Mesenchymal stem cell (in vitro differentiated cells and primary cell): ENCODE measurements at regions not wholly inside any gene's neighbourhood (a gene's known extent, or its start where the extent isn't known, plus 50 kb on each side); places are given as distances from the start of the nearest gene placed in this dataset.

Source experiments
- DNase-seq: peaks from one replicate; pipeline ENCODE4 v3.0.0-alpha.2; 2013
- H2AFZ ChIP-seq: one replicate; pipeline ENCODE4 v1.6.1; 2013; ENCODE audit warnings: low read depth, mild to moderate bottlenecking, control low read depth, inconsistent platforms, low read length, moderate library complexity
- H2AK5ac ChIP-seq: 2 replicates; pipeline ENCODE4 v1.6.1; 2013; ENCODE audit warnings: low read length, moderate library complexity, mild to moderate bottlenecking, inconsistent platforms; ENCODE audit not compliant: severe bottlenecking
- H2BK120ac ChIP-seq: one replicate; pipeline ENCODE4 v1.6.1; 2013; ENCODE audit warnings: low read depth, mild to moderate bottlenecking, inconsistent platforms, low read length, moderate library complexity
- H2BK12ac ChIP-seq, 2 experiments: one replicate each; pipeline ENCODE4 v1.6.1; 2013; ENCODE audit warnings: inconsistent platforms in 2 of 2, low read length in 2 of 2, mild to moderate bottlenecking in 2 of 2, moderate library complexity in 2 of 2, control low read depth in 1 of 2
- H2BK15ac ChIP-seq: one replicate; pipeline ENCODE4 v1.6.1; 2013; ENCODE audit warnings: mild to moderate bottlenecking, low read depth, inconsistent platforms; ENCODE audit not compliant: poor library complexity, severe bottlenecking
- H2BK5ac ChIP-seq: 2 replicates; pipeline ENCODE4 v1.6.1; 2013; ENCODE audit warnings: low read depth, mild to moderate bottlenecking, low read length, control low read depth, inconsistent platforms; ENCODE audit not compliant: poor library complexity, severe bottlenecking
- H3K14ac ChIP-seq, 2 experiments: one replicate each; pipeline ENCODE4 v1.6.1; 2013; ENCODE audit warnings: inconsistent platforms in 2 of 2, low read length in 2 of 2, control low read depth in 1 of 2, mild to moderate bottlenecking in 1 of 2, moderate library complexity in 1 of 2
- H3K18ac ChIP-seq, 2 experiments: one replicate each; pipeline ENCODE4 v1.6.1; 2013; ENCODE audit warnings: inconsistent platforms in 2 of 2, low read length in 2 of 2, control low read depth in 1 of 2, low read depth in 1 of 2, mild to moderate bottlenecking in 1 of 2
- H3K23ac ChIP-seq, 2 experiments: one replicate each; pipeline ENCODE4 v1.6.1; 2013; ENCODE audit warnings: inconsistent platforms in 2 of 2, low read length in 2 of 2, mild to moderate bottlenecking in 2 of 2, moderate library complexity in 2 of 2, control low read depth in 1 of 2
- H3K27ac ChIP-seq: 2 replicates; pipeline ENCODE4 v1.5.1; 2013; ENCODE audit warnings: mild to moderate bottlenecking, moderate library complexity, low read length, control low read depth, inconsistent platforms; ENCODE audit not compliant: poor library complexity, severe bottlenecking
- H3K27me3 ChIP-seq, 2 experiments: 2 replicates each; pipeline versions ENCODE4 v1.6.1 to v1.7.0; 2013; ENCODE audit warnings: low read length in 2 of 2, mild to moderate bottlenecking in 2 of 2, moderate library complexity in 2 of 2, control low read depth in 1 of 2, inconsistent platforms in 1 of 2; ENCODE audit not compliant: control insufficient read depth in 1 of 2, insufficient read depth in 1 of 2
- H3K36me3 ChIP-seq, 2 experiments: 2 replicates each; pipeline versions ENCODE4 v1.6.1 to v1.7.0; 2013; ENCODE audit warnings: low read length in 2 of 2, control low read depth in 1 of 2, inconsistent platforms in 1 of 2, low read depth in 1 of 2, mild to moderate bottlenecking in 1 of 2; ENCODE audit not compliant: insufficient read depth in 2 of 2, control insufficient read depth in 1 of 2
- H3K4ac ChIP-seq, 2 experiments: one replicate each; pipeline ENCODE4 v1.6.1; 2013; ENCODE audit warnings: inconsistent platforms in 2 of 2, low read length in 2 of 2, mild to moderate bottlenecking in 2 of 2, moderate library complexity in 2 of 2, control low read depth in 1 of 2, low read depth in 1 of 2
- H3K4me1 ChIP-seq: 2 replicates; pipeline ENCODE4 v1.6.1; 2013; ENCODE audit warnings: low read depth, low read length, control low read depth; ENCODE audit not compliant: control insufficient read depth, insufficient read depth
- H3K4me2 ChIP-seq: 2 replicates; pipeline ENCODE4 v1.6.1; 2013; ENCODE audit warnings: low read length, mild to moderate bottlenecking, inconsistent platforms; ENCODE audit not compliant: poor library complexity, severe bottlenecking
- H3K4me3 ChIP-seq, 2 experiments: 2 replicates each; pipeline versions ENCODE4 v1.5.1 to v1.7.0; 2013; ENCODE audit warnings: low read length in 2 of 2, mild to moderate bottlenecking in 2 of 2, control low read depth in 1 of 2, low read depth in 1 of 2; ENCODE audit not compliant: insufficient read depth in 1 of 2
- H3K79me1 ChIP-seq: replicated peaks from 2 replicates; pipeline ENCODE4 v1.6.1; 2013; ENCODE audit warnings: mild to moderate bottlenecking, control low read depth, low read length, inconsistent platforms; ENCODE audit not compliant: poor library complexity, severe bottlenecking
- H3K9ac ChIP-seq: 2 replicates; pipeline ENCODE4 v1.7.0; 2013; ENCODE audit warnings: mild to moderate bottlenecking, low read length, moderate library complexity
- H3K9me3 ChIP-seq: 2 replicates; pipeline ENCODE4 v1.7.0; 2013; ENCODE audit warnings: mild to moderate bottlenecking, low read length; ENCODE audit not compliant: control insufficient read depth
- H4K8ac ChIP-seq: one replicate; pipeline ENCODE4 v1.6.1; 2013; ENCODE audit warnings: inconsistent platforms, mild to moderate bottlenecking, low read length, moderate library complexity
- H4K91ac ChIP-seq: one replicate; pipeline ENCODE4 v1.6.1; 2013; ENCODE audit warnings: mild to moderate bottlenecking, low read length, inconsistent platforms
- WGBS: methylation state at CpG from one replicate; pipeline ENCODE4 v1.1.7; 2013; ENCODE audit warnings: mixed read lengths; 5-methylcytosine and 5-hydroxymethylcytosine counted together

GRCh38 chr2:56034258-56034657, 110.7 kb upstream of the EFEMP1 start:
- H3K9ac ChIP-seq, result no peak overlapping the region

GRCh38 chr2:56040189-56040588, 116.6 kb upstream of the EFEMP1 start:
- Histone ChIP-seq H3K18ac (no peak overlapping the region), H4K8ac (no peak overlapping the region), H3K14ac (no peak overlapping the region), H3K27me3 (no peaks in the 10 kb centered on the region), H2AFZ (no peak overlapping the region), H3K9ac (no peak overlapping the region), H3K4ac (no peak overlapping the region), H3K27ac (no peak overlapping the region), H4K91ac (no peak overlapping the region), H3K4me1 (no peaks in the 10 kb centered on the region), H3K79me1 (no peaks in the 10 kb centered on the region), H2BK12ac (no peak overlapping the region), H3K36me3 (no peaks in the 10 kb centered on the region), H2BK120ac (no peak overlapping the region), H2BK15ac (no peak overlapping the region), H3K4me2 (no peak overlapping the region), H3K4me3 (no peak overlapping the region), H2AK5ac (no peak overlapping the region), H3K23ac (no peak overlapping the region), H2BK5ac (no peak overlapping the region), H3K9me3 (no peaks in the 10 kb centered on the region)
- WGBS, result 69% methylated on average over 3 of the region's 3 CpGs
- no peak for DNase-seq

More at GRCh38 chr2:56034258-56034657, 110.7 kb upstream of the EFEMP1 start:
- no peak overlapping the region for H2BK12ac ChIP-seq
- no peak overlapping the region for H2BK120ac ChIP-seq
- H2BK15ac ChIP-seq, result no peak overlapping the region
- no peaks in the 10 kb centered on the region for H3K79me1 ChIP-seq
- H2AK5ac ChIP-seq, result no peak overlapping the region
- no peak overlapping the region for H3K4me2 ChIP-seq
- no peak overlapping the region for H2AFZ ChIP-seq
- H3K9me3 ChIP-seq, result no peaks in the 10 kb centered on the region
- H3K27me3 ChIP-seq, result peaks cover 0 to 11% of the 10 kb centered on the region in 2 experiments
- H3K27ac ChIP-seq, result no peak overlapping the region
- no peak overlapping the region for H3K4ac ChIP-seq
- H3K4me1 ChIP-seq, result no peaks in the 10 kb centered on the region
- no peak overlapping the region for H2BK5ac ChIP-seq
- no peak overlapping the region for H3K14ac ChIP-seq
- no peaks in the 10 kb centered on the region for H3K36me3 ChIP-seq
- H4K91ac ChIP-seq, result no peak overlapping the region
- H4K8ac ChIP-seq, result no peak overlapping the region
- no peak overlapping the region for H3K4me3 ChIP-seq
- DNase-seq, result no peak
- 79% methylated on average over 2 of the region's 3 CpGs for WGBS
- no peak overlapping the region for H3K23ac ChIP-seq
- no peak overlapping the region for H3K18ac ChIP-seq

GRCh38 chr2:56040834-56041233, 117.3 kb upstream of the EFEMP1 start:
- Histone ChIP-seq H4K91ac (no peak overlapping the region), H2BK120ac (no peak overlapping the region), H3K18ac (no peak overlapping the region), H3K9me3 (no peaks in the 10 kb centered on the region), H2AK5ac (no peak overlapping the region), H3K14ac (no peak overlapping the region), H3K4ac (no peak overlapping the region), H3K27ac (no peak overlapping the region), H2BK15ac (no peak overlapping the region), H2AFZ (no peak overlapping the region), H3K79me1 (no peaks in the 10 kb centered on the region), H3K23ac (no peak overlapping the region), H2BK12ac (no peak overlapping the region), H3K4me1 (no peaks in the 10 kb centered on the region), H2BK5ac (no peak overlapping the region), H3K4me3 (no peak overlapping the region), H3K36me3 (no peaks in the 10 kb centered on the region), H3K9ac (no peak overlapping the region), H3K27me3 (no peaks in the 10 kb centered on the region), H3K4me2 (no peak overlapping the region), H4K8ac (no peak overlapping the region)
- no peak for DNase-seq

DNA sequence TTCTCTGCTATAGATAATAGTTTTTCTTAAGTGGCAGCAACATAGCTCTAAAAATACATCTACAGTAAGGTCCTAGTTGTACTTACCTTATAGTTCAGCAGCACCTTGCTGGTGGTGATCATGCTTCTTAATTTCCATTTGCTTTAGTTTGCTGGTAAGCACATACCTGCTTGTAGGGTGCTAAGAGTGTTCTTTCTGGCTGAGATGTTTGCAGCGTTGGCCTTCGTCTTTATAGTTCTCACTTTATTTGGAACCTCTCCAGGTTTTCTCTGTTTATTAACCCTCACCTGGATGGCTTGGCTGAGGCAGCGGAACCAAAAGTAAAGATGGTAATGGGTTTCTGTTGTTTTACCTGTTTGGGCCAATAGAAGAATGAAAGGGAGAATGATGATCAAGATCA, 123.6 kb upstream of the EFEMP1 start:
- H3K23ac ChIP-seq, result no peak overlapping the region
- no peak overlapping the region for H3K18ac ChIP-seq
- H3K79me1 ChIP-seq, result no peaks in the 10 kb centered on the region
- H2BK12ac ChIP-seq, result no peak overlapping the region
- H3K4me1 ChIP-seq, result no peaks in the 10 kb centered on the region
- no peak overlapping the region for H2AFZ ChIP-seq
- no peaks in the 10 kb centered on the region for H3K36me3 ChIP-seq
- no peak overlapping the region for H2BK5ac ChIP-seq
- 100% methylated on average over 1 of the region's 3 CpGs for WGBS
- no peaks in the 10 kb centered on the region for H3K27me3 ChIP-seq
- H2AK5ac ChIP-seq, result no peak overlapping the region
- H4K8ac ChIP-seq, result no peak overlapping the region
- no peak overlapping the region for H4K91ac ChIP-seq
- no peak overlapping the region for H3K9ac ChIP-seq
- no peak overlapping the region for H2BK15ac ChIP-seq
- no peak overlapping the region for H3K27ac ChIP-seq
- H3K4me3 ChIP-seq, result no peak overlapping the region
- no peak for DNase-seq
- H3K14ac ChIP-seq, result no peak overlapping the region
- no peaks in the 10 kb centered on the region for H3K9me3 ChIP-seq
- no peak overlapping the region for H3K4ac ChIP-seq
- no peak overlapping the region for H3K4me2 ChIP-seq
- H2BK120ac ChIP-seq, result no peak overlapping the region
